Stimulated activated CD4-positive, alpha-beta T cell treated with anti-CD3 and anti-CD28 coated beads, Interleukin-15, amount 100 ng/mL, for 24 hours (primary cell): ENCODE measurements at regions not wholly inside any gene's neighbourhood (a gene's known extent, or its start where the extent isn't known, plus 50 kb on each side); places are given as distances from the start of the nearest gene placed in this dataset.

ENCODE experiments used
- DNase-seq: peaks from one replicate; pipeline ENCODE4 v3.0.0-alpha.2; 2020

- no peak for DNase-seq
Observed at GRCh38 chr3:105315144-105315543, 51.6 kb upstream of the ALCAM start.

DNA sequence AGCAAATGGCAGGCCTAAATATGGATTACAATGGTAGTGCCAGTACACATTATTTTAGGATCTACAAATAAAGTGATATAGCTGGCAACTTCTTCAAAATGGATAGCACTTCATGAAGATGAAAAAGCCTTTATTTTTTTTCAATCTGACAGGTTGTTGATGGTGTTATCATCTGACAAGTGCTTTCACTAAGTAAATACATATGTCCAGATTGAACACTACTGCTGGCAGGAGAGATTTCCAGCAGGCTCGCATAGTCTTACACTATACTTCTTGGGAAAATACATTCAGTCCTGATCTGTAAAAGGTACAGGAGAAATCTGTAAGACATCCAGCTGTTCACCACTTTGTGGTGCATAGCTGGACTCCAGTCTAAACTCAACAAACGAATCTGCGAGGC is 50.9 kb upstream of the ALCAM start:
- no peak for DNase-seq

DNA sequence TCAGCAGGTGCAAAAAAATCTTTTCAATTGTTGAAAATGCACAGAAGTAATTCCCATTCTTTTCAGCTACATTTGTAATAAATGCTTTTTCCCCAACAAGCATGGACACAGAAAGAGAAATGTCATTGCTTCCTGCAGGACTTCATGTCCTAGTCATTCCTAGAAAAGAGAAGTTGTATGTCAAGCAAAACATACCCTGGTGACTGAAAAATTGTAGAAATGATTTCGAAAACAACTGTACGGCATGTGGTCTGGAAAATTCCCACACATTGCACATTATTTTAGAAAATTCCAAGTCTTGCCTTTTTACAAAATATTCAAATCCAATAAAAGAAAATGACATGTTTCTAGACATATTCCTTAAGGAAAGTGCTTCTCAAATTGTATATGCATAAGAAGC is 50.4 kb upstream of the ALCAM start:
- DNase-seq = no peak
